ENCODE measurements at regions not wholly inside any gene's neighbourhood (a gene's known extent, or its start where the extent isn't known, plus 50 kb on each side); places are given as distances from the start of the nearest gene placed in this dataset.

- DNase-seq (ENCODE audit: low read depth, low spot score) (no peak), FAIRE-seq (no peak)
- H3K9ac ChIP-seq (ENCODE audit: control insufficient read depth, extremely low read depth, insufficient read depth, low read length) = no peak overlapping the region
- no peaks in the 10 kb centered on the region for H3K27me3 ChIP-seq (ENCODE audit: control insufficient read depth, extremely low read depth, insufficient read depth, low read length)
- H3K9me1 ChIP-seq (ENCODE audit: control insufficient read depth, extremely low read depth, insufficient read depth, low read length) = no peaks in the 10 kb centered on the region
- H3K4me2 ChIP-seq (ENCODE audit: control insufficient read depth, extremely low read depth, insufficient read depth, low read depth, low read length) = no peak overlapping the region
- no peak overlapping the region for H3K27ac ChIP-seq (ENCODE audit: control insufficient read depth, insufficient read depth, low read length)
- H4K20me1 ChIP-seq (ENCODE audit: control insufficient read depth, extremely low read depth, insufficient read depth, low read length) = no peaks in the 10 kb centered on the region
- dilution Hi-C loops (cut with MboI; ENCODE audit: extremely low pct_ligation_motif_present, low sequenced_read_pairs) = no loop called here
- no peak for TF ChIP-seq EZH2 (IDR thresholded peaks at IDR 0.05; ENCODE audit: low read length)
- no peak for TF ChIP-seq CTCF (optimal IDR thresholded peaks at IDR 0.05 in 1 of 3, IDR thresholded peaks at IDR 0.05 in 1 of 3, conservative IDR thresholded peaks at IDR 0.05 in 1 of 3; ENCODE audit: extremely low read depth in 1 of 3, insufficient read depth in 2 of 3, low read length in 3 of 3)
- no peaks in the 10 kb centered on the region for H3K4me1 ChIP-seq (ENCODE audit: control insufficient read depth, extremely low read depth, insufficient read depth, low read length)
- no peak overlapping the region for H3K4me3 ChIP-seq (ENCODE audit: control insufficient read depth in 2 of 3, extremely low read depth in 1 of 3, insufficient read depth in 2 of 3, low read depth in 1 of 3, low read length in 3 of 3)
- H2AFZ ChIP-seq (ENCODE audit: control insufficient read depth, low read length) = no peak overlapping the region
- H3K79me2 ChIP-seq (ENCODE audit: control insufficient read depth, insufficient read depth, low read length) = no peaks in the 10 kb centered on the region
- no peaks in the 10 kb centered on the region for H3K36me3 ChIP-seq (ENCODE audit: control insufficient read depth in 2 of 2, extremely low read depth in 1 of 2, insufficient read depth in 2 of 2, low read length in 2 of 2)
- H3K9me3 ChIP-seq (ENCODE audit: control insufficient read depth, low read depth, low read length) = no peaks in the 10 kb centered on the region
Measured at GRCh38 chr5:117326997-117327396, 752.4 kb upstream of the SEMA6A start.

- FAIRE-seq (no peak), DNase-seq (ENCODE audit: low read depth, low spot score) (no peak)
- H2AFZ ChIP-seq (ENCODE audit: control insufficient read depth, low read length) = no peak overlapping the region
- no peak overlapping the region for H3K9ac ChIP-seq (ENCODE audit: control insufficient read depth, extremely low read depth, insufficient read depth, low read length)
- H3K9me3 ChIP-seq (ENCODE audit: control insufficient read depth, low read depth, low read length) = no peaks in the 10 kb centered on the region
- H3K27me3 ChIP-seq (ENCODE audit: control insufficient read depth, extremely low read depth, insufficient read depth, low read length) = no peaks in the 10 kb centered on the region
- H3K9me1 ChIP-seq (ENCODE audit: control insufficient read depth, extremely low read depth, insufficient read depth, low read length) = no peaks in the 10 kb centered on the region
- H3K4me3 ChIP-seq (ENCODE audit: control insufficient read depth in 2 of 3, extremely low read depth in 1 of 3, insufficient read depth in 2 of 3, low read depth in 1 of 3, low read length in 3 of 3) = no peak overlapping the region
- H3K27ac ChIP-seq (ENCODE audit: control insufficient read depth, insufficient read depth, low read length) = no peak overlapping the region
- no peaks in the 10 kb centered on the region for H4K20me1 ChIP-seq (ENCODE audit: control insufficient read depth, extremely low read depth, insufficient read depth, low read length)
- H3K4me2 ChIP-seq (ENCODE audit: control insufficient read depth, extremely low read depth, insufficient read depth, low read depth, low read length) = no peak overlapping the region
- H3K4me1 ChIP-seq (ENCODE audit: control insufficient read depth, extremely low read depth, insufficient read depth, low read length) = no peaks in the 10 kb centered on the region
- H3K79me2 ChIP-seq (ENCODE audit: control insufficient read depth, insufficient read depth, low read length) = no peaks in the 10 kb centered on the region
- dilution Hi-C loops (cut with MboI; ENCODE audit: extremely low pct_ligation_motif_present, low sequenced_read_pairs) = no loop called here
- TF ChIP-seq CTCF (optimal IDR thresholded peaks at IDR 0.05 in 1 of 3, IDR thresholded peaks at IDR 0.05 in 1 of 3, conservative IDR thresholded peaks at IDR 0.05 in 1 of 3; ENCODE audit: extremely low read depth in 1 of 3, insufficient read depth in 2 of 3, low read length in 3 of 3) (no peak), EZH2 (IDR thresholded peaks at IDR 0.05; ENCODE audit: low read length) (no peak)
- no peaks in the 10 kb centered on the region for H3K36me3 ChIP-seq (ENCODE audit: control insufficient read depth in 2 of 2, extremely low read depth in 1 of 2, insufficient read depth in 2 of 2, low read length in 2 of 2)
Measured at GRCh38 chr5:117318528-117318927, 743.9 kb upstream of the SEMA6A start.

Data from keratinocyte (primary cell).